ENCODE measurements at regions not wholly inside any gene's neighbourhood (a gene's known extent, or its start where the extent isn't known, plus 50 kb on each side); places are given as distances from the start of the nearest gene placed in this dataset.

DNA sequence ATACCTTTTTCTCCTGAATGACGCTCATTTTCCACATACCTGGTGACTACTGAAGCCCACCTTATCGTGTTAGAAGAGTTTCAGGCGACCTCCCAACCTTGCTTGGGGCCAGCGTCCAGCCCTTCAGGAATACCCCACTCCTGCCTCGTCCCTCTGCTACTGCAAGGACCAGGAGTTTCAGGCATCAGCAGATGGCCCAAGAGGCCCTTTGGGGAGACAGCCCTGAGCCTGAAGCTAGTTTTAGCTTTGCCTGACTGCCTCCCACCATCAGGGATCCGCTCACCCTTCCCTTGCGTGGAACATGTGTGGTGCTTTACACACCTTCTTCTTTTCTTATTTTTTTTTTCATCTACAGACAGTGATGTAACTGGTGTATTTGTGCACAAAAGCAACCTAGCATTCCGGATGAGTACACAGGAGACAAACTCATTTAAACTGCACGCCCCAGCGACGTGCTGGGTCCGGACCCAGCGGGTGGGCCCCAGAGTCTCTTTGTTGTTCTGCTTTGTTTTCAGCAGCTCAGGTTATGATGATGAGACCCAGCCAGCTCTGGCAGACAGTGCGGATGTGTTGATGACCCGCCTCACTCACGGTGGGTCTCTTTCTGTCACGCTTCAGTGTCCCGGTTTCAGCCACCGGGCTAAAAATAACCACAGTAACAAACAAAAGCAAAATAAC, 242.4 kb downstream of the C16orf95 start:
- no peak for DNase-seq

DNA sequence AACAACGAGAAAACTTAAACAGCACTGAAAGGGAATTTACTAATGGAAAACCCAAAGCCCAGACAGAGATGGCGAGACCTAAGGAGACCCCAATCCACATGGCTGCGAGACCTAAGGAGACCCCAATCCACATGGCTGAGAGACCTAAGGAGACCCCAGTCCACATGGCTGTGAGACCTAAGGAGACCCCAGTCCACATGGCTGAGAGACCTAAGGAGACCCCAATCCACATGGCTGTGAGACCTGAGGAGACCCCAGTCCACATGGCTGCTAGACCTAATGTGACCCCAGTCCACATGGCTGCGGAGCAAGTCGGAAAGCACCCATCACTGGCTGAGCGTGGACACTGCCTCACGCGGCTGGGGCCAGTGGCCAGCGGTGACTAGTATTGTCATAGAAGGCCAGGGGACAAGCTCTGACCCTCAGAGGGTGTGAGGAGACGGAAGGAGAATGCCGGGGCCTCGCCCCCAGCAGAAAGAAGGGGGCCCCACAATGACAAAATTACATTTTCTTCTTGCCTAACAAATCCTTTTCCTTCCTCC, 241.8 kb downstream of the C16orf95 start:
- no peak for DNase-seq

DNA sequence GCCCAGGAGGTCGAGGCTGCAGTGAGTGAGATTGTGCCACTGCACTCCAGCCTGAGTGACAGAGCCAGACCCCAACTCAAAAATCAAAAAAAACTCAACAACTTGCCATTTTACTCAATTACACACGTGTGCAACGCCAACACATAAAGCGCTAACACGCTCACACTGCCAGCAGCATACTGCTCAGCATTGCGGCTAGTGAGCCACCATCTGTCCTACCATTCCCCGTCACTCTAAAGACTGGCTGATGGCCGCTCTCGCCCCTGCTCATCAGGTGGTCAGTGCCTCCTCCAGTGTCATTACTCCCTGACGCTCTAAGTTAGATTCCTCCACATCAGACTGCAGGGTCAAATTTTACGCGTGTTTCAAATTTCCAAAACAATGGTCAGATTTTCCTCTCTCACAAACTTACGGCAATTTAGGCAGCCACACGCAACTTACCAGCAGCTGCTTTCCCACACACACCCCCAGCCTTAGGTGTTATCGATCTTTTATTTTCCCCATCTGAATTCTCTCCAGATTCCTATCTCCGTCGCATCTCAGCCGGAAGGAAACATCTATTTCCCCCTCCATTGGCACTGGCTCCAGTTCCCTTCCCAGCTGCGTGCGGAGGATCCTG, 240.8 kb downstream of the C16orf95 start:
- no peak for DNase-seq

DNA sequence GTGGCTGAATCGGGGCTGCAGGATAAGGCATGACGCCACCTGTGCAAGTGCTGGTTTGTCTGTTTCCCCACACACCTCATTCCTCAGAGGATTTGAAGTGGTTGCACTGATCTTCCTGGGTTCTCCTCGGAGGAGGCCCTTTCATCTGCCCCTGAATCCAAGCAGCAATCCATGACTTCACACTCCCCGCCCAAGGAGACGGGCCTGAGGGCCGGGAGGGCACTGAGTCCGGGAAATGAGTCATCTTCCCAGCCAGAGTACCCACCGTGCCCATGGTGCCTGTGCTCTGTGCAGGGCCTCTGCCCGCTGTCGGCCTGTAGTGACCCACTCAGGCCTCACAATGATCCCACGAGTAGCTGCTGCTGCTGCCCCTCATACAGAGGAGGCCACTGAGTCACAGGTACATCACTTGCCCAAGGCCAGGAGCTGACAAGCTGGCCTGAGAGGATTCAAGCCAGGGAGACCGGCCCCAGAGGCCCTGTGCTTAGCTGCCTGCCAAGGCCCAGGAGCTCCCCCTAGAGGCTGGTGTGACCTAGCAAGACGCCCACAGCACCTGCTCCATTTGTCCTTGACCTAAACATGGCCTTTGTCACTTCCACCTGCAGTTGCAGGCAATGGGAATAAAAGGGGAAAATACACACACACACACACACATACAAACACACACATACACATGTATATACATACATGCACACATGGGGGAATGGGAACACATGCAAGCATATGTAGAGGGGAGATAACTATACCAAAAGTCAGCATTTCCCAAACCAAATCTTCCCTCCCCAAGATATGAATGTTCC, 240.0 kb downstream of the C16orf95 start:
- DNase-seq = no peak

DNA sequence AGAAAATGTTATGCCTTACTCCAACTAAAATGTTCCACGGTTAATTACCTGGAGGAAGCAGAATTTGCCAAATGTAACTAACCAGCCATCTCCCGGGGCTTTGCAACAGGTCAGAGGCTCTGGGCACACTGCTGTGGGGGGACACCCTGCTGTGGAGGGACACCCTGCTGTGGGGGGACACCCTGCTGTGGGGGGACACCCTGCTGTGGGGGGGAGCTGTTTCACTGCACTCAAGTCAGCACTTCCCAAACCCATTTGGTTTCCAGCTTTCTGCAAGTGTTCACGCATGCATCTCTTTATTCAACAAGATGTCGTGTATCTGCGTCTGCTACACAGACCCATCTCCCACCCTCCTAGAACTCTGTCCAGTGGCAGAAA, 239.5 kb downstream of the C16orf95 start:
- DNase-seq = no peak

DNA sequence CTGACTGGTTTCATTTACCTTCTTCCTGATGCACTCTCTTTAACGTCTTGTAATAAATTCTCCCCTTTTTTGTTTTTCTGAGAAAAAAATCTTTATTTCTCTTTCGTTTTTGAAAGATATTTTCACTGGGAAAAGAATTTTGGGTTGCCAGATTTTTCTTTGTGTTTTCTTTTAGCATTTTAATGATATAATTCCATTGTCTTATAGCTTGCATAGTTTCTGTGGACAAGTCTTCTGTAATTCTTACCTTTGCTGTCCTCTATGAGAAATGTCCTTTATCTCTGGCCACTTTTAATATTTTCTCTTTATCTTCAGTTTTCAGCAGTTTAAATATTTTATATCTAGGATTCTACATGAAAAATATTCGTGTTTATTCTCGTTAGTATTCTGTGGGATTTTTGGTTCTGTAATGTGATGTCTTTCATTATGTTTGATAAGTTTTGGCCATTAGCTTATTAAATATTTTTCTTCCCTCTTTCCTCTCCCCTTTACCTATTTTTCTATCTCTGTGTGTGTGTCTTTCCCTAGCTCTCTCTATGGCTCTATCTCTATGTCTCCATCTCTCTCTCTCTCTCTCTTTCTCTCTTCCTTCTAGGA, 236.5 kb downstream of the C16orf95 start:
- no peak for DNase-seq

DNA sequence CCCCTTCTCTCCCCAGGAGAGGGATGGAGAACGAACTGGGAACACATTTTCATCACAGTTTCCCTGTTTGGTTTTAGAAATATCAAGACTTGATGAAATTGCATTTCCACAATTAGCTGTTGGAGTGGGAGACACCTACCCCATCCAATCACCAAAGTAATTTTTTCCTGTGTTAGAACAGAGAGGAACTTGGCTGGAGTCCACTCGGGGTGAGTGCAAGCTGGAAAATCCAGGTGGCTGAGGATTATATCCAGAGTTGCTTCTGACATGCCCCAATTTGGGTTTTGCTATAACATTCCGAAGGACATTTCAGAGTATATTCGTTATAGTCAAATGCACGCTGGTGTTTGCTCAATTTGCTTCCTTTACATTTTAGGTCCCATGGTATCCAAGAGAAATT, 231.8 kb downstream of the C16orf95 start:
- no peak for DNase-seq

DNA sequence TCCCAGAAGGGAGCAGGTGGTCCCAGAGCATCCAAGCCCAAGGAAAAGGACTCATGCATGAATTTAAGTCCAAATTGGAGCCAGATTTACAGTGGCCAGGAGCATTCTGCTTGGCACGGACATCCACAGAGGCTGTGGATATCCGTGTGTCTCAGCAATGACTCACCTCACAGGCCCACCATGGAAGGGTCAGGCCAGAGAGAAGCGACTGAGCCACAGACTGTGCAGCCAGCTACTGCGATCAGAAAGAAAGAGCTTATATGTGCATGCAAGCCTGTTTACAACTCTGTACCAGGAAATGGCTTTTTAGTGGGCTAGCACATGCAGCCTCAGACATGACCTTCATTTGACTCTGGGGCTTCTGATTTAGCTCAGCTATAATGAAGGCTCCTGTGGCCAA, 231.0 kb downstream of the C16orf95 start:
- DNase-seq = no peak

DNA sequence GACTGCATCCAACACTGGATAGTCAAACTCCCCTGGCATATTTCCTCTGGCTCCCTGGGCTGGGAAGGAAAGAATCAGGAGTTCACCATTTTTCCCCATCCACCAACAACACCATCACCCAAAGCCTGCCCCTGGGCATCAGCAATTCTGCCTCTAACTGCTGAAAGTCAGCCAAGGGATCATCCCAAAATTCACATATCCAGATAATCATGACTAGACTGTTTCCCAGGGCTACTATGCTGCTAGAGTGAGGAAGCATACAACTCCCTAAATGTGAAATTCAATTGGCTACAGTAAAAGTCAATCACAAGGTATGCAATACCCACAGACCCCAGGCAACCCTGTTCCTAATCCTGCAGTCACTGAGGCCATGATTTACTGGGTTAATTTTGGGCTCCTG, 230.6 kb downstream of the C16orf95 start:
- no peak for DNase-seq

DNA sequence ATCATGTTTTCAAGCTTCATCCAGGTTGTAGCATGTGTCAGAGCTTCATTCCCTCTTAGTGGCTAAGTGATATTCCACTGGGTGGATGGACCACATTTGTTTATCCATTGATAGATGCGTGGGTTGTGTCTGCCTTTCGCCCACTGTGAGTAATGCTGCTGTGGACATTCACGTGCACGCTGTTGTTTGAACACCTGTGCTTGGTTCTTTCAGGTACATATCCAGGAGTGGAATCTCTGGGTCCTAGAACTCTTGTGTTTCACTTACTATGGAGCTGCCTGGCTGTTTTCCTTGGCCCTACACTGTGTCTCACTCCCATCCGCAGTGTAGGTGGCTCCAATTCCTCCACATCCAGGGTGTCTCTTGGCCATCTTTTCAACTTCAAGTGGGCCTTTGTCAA, 224.2 kb downstream of the C16orf95 start:
- no peak for DNase-seq

DNA sequence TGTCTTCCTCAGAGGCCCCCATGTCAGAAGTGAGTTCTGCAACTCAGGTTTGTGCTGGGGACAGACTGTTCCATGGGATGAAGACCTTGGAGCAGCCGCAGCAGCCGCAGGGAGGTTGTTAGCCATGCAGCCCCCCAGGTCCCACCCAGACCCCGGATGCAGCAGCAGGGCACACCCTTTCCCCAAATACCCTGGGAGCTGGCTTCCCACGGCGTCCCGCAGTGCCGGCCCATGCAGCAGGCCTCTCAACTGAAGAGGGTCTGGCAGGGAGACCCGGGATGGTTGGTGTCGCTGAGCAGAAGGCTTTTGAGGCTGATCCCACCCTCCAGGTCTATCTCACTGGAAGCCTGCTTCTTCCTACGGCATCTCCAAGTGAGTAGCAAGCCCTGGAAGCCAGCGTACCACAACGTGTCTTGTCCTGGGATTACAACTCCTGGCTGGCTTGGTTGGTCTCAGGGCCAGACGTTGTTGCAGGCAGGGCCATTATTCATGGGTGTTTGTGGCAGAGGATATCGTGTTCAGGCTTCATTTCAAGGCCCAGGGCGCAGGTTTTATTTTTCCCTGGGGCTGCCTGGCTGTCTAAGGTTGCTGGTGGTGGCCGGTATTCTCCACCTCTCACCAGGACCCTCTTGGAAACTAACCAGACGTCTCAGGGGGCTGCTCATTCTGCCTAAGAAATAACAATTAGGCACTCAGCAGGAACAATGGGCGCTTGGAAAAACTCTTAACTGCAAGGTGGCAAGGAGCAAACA, 223.2 kb downstream of the C16orf95 start:
- peak; percentile 30 for DNase-seq

DNA sequence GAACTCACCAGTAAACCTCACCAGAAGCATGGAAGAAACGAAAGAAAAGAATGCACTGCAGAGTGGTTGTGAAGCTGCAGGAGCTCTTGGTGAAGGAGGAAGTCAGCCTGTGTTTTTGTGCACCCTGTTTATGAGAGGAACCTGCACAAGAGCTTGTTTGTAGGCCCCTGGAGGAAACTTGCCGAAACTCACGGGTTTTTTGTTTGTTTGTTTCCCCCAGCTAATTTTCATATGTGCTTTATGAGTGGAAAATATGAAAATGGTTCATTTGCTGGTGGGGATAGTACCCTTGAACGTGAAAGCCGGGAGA, 222.7 kb downstream of the C16orf95 start:
- DNase-seq = no peak

DNA sequence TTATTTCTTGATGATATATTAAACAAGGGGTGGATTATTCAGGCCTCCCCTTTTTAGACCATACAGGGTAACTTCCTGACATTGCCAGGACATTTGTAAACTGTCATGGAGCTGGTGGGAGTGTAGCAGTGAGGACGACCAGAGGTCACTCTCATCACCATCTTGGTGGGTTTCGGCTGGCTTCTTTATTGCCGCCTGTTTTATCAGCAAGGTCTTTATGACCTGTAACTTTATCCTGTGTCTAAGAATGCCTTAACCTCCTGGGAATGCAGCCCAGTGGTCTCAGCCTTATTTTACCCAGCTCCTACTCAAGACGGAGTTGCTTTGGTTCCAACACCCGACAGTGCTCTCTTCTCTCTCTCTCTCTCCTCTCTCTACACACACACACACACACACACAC, 221.9 kb downstream of the C16orf95 start:
- peak; percentile 31 for DNase-seq

DNA sequence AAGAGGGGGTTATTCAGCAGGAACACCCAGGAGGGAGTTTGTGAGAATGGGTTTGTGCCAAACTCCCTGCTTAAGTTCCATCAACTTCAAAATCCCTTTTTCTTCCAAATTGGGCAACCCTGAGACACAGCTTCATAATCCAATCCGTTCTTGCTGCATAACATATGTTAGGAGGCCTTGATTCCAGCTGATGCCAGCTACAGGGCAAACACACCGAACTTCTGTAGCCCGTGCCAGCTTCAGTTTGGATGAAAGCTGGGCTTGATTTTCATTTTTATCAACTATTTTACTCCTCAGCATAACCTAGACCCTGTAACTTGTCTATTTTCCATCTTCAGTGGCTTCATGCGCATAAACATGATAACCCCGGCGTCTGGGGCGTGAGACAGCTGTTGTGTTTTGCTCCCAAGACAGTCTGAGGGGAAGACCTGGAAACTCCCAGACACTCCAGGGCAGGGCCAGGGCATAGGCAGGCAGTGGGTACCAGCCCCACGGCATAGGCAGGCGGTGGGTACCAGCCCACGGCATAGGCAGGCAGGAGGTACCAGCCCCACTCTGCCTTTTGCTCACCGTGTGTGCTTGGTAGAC, 220.4 kb downstream of the C16orf95 start:
- DNase-seq = no peak

DNA sequence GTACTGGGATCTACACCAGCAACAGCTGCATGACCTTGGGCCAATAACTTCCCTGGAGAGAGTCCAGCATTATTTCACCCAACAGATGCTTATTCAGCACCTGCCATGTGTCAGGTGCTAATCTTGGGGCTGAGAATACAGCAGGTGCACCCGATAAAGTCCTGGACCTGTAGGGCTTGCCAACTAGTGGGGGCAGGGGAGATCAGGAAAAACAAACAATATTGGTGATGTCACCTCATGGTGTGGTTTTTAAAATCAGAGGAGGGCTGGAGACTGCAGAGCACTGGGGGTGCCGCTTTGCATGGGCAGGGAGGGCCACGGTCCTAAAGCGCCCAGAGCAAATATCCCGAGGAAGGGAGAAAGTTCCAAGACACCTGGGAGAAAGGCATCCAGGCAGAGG, 218.8 kb downstream of the C16orf95 start:
- no peak for DNase-seq

DNA sequence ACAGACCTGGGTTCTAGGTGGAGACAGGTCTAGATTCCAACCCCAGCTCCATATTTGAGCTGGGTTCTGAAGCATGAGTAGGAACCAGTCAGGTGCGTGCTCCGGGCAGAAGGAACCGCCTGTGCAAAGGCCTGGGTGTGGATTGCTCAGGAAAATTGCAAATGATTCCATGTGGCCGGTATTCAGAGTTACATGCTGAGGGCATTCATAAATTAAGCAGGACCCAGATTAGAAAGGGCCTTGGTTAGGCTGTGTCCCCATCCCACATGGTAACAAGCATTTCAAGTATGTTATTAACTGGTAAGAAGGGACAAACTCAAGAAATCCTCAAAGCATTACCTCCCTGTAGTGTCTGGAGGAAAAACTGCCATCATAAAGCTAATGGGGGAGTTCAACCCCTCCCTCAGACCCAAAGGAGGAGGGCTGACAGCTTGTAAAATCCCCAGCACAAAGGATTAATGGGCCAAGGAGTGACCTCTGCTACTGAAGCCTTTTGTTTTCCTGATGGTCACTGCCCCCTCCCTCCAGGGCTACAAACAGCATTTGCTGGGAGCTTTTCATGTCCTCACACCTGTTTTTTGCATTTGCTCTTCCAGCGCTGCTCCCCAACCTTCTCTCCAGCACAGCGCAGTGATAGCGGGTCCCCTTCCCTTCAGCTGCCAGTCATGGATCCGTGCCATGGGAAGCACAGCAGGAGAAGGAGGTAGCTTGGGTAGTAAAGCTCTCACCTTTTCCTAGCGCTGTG, 218.0 kb downstream of the C16orf95 start:
- DNase-seq = peak; percentile 86

DNA sequence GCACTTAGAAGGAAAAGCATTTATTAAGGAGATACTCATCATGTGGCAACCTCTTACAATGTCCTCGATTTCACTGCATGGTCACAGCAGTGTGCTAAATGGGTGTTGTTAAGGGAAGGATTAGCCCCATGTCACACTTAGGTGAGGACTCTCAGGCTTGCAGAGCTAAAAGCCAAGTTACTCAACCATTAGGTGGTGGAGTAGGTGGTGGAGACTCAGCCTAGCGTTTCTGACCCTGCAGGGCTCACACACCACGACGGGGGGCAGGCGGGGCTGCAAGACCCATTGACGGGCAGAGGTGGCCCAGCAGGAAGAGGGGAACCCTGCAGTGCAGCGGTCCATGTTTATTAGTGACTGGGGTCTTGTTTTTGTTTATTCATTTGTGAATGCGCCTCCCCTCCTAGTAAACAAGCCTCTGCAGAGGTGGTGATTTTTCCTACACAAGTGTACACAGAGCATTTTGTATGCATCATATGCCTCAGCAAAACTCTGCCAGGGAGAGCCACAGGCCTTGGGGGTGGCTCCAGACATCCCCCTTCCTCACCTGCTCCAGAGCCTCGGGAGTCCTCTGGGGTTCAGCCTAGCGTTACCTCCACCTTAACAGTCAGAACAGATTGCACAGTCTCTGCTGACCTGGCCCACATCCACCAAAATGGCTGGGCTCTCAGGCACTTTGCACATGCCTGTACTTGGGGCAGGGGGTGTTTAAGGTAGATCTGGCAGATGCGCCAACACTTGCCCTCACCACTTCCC, 216.7 kb downstream of the C16orf95 start:
- DNase-seq = no peak

DNA sequence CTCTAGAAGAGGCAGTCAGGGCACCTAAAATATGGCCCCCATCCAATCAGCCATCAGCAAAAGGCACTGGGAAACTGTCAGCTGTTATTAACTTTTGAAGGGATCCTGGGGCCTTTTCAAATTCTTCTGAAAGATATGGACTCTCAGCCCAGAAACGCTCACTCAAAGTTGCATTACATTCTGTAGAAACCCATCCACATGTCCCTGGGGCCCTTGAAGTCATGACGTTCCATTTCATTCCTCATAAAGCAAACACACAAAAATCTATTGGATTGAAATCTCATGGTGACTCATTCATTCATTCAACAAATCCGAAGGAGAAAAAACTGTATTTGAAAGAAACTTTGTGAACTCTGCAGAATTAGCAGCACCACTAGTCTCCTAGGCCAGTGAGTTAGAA, 215.3 kb downstream of the C16orf95 start:
- DNase-seq = no peak

DNA sequence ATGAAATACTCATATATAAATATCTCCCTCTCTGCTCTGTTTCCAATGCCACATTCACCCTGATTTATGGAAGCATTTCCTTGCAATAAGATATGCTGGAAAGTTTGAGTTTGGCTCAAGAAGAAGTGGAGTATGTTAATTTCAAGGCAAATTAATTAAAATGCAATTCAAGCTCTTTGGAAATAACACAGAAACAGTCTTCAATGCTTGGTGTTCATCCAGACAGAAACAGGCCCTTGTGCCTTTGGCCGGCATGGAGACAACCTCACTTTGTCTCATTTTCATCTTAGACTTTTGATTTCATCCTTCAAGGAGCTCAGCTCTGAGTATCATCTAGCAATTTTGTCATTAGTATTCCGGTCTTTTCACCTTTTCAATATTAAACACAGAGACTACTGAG, 210.0 kb downstream of the C16orf95 start:
- no peak for DNase-seq

DNA sequence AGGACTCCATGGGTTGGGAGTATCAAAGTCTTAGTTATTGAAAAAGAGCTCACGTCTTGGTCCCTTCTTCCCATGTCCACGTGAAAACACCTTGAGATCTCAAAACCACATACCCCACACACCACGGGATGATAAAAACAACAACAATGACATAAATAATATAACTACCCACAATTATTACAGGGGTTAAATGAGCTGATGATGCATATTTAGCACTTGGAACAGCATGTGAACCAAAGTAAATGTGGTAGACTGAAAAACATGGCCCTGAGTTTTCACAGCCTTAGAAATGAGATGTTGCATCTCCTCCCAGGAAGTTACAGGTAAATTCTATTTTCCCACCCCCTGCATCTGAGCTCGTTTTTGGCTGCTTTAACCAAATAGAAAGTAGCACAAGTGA, 208.9 kb downstream of the C16orf95 start:
- DNase-seq = no peak

All from left kidney (tissue), 1 donor.